HG02938 (cell line): ENCODE measurements at regions not wholly inside any gene's neighbourhood (a gene's known extent, or its start where the extent isn't known, plus 50 kb on each side); places are given as distances from the start of the nearest gene placed in this dataset.

ENCODE experiments used
- ATAC-seq: cut with Tn5 transposase; IDR thresholded peaks from one replicate; pipeline ENCODE4 v1.9.1; 2021; ENCODE audit warnings: mild to moderate bottlenecking, moderate library complexity; ENCODE audit not compliant: unreplicated experiment

DNA sequence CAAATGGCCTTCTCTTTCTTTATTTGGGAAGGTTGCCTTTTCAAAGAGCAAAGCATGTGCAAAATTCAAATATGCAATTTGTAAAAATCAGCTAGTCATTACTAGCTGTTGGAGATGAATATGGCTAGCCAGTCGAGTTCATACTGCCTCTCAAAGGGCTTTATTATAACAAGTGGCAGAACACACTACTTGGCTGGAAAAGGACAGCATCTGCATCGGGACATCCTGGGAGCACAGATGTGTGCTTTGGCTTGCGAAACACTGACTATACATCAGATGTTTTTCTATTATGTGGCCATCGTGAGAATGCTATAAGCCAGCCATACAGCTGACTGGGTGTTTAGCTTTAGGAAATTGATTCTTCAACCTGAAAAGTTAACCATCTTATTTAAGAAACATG, 424.2 kb downstream of the KCTD12 start:
- no peak for ATAC-seq

DNA sequence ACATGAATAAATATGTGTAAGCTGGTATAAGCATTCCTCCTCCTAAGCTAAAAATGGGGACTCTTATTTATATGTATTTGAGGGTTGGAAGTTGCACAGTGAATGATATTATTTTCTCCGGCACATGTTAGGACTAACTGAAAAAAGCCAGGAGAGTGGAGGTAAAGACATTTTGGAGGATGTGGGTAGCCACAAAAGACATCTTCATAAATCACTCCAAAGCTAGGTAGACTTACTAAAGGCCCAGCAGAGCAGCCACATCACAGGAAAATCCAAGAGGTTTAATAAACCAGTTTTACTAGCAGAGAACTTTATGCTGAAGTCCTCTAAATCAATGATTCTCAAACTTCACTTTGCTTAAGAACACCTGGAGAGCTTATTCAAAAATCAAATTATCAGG, 424.7 kb downstream of the KCTD12 start:
- no peak for ATAC-seq

DNA sequence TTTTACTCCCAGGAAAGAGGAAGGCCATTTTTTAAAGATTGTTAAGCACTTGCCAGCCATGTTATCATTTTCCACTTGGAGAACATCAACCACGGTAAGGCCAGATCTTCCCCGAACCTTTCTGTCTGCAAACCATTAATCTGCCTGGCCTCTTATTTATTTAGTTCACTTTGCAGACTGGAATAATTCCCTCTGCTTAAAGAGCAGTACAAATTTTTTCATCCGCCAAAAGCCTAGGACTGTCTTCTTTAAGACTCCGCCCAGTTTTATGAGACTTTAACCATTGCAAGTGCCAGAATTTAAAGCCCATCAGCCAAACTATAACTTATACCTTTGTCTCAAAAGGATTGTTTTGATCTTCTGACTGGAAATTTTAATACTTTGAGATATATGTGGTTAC, 426.3 kb downstream of the KCTD12 start:
- no peak for ATAC-seq

DNA sequence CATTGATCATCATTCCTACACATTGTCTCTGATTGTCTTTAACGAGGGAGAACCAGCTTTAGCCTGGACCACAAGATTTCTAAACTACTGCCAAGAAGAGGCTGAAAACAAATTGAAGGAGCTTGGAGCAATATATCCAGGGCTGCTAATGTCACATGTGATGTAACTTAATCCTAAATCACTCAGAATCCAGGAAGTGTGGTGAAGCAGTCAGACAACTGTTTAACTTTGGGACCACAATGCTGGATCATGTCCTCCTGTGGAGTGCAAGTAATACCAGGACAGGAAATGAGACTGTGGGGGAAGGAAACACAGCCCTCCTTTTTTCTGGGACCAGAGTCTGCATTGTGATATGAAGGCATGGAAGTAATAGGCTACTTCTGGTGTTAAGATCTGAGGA, 430.2 kb downstream of the KCTD12 start:
- ATAC-seq = no peak

DNA sequence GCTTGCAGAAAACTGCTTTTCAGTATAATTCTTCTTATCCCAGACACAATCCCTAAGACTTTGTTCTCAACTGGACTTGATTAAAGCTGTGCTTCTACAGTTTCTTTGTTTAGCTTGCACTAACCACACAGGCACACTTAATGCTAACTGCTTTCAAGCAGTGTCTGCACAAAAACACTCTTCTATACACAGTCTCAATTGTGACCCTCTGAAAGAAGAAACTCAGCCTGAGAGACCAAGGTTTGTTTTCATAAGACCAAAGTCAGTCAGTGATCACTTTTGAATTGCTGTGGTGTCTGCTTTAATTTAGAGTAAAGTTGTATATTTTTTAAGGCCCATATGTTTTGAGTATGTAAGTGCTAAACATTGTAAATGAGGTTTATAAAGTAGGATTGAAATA, 431.2 kb downstream of the KCTD12 start:
- no peak for ATAC-seq

DNA sequence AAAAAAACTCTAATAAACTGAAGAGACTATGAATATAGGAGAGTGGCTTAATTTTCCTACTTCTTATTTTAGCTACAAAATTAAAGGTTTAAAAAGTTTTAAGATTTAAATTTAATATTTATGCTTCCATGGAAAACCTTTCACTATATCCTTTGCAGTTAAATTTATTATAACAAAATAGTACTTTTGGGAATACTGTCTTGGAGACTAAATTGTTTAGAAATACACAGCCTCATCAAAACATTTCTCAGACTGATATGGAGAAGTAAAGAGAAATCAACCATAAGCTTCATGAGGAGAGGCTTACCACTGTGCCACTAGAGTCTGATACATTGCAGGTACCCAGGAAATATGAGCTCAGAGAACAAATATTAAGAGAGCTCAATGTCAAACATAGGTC, 436.5 kb downstream of the KCTD12 start:
- no peak for ATAC-seq

DNA sequence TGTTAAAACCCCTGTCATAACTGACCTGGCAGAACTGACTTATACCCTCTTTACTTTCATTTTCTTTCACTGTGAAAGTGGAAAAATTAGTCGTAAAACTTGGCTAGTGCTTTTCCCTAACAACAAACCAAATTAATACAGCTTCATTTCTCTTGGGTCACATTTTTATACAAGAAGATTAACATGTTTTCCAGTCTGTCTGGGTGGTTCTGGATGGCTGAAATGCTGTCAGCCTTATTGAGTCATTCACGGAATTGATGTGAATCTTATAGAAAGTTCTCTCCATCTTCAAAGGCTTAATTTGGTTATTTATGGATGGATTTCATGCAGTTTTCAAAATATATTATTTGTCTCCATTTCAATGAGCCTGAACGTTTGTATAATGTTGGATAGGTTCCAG, 440.0 kb downstream of the KCTD12 start:
- ATAC-seq = no peak

DNA sequence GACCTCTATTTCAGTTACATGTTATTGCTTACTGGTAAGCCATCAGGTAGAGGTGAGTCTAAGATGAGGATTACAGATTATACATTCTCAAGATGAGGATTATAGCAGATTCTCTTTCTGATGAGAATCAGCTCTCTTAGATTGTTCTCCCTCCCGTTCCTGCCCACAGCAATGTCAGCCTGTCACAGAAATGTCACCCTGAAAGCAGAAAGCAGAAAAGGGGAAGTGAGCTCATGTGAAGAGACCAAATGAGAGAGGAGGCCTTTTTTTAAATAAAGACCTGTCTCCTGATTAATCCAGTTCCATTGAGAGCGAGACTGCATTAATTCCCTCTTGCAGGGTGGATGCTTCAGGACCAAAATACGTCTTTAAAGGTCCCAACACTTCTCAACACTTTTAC, 445.6 kb downstream of the KCTD12 start:
- peak; percentile 97 for ATAC-seq

DNA sequence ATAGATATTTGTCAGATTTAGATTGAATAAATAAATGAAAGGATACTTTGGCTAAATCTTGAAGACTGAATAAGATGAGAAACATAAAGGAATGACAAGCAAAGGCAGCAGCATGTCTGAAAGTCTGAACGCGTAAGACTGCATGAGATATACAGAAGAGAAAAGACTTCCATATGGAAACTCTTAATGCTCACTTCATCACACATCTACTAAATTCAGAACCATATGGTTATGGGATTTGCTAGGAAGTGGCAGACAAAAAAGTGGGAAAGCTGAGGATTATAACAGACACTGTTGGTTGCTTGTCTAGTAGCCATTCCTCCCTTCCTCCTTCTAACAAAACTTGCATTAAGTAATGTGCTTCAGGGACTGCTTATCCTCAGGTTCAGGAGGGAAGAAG, 446.7 kb downstream of the KCTD12 start:
- ATAC-seq = no peak

DNA sequence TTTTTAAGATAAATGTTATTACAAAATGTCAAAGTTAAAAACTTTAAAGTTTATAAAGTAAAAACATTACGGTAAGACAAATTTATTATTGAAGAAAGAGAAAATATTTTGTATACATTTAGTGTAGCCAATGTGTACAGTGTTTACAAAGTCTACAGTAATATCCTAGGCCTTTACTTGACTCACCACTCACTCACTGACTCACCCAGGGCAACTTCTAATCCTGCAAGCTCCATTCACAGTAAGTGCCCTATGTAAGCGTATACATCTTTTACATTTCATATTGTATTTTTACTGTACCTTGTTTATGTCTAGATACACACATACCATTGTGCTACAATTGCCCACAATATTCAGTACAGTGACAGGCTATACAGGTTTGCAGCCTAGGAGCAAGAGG, 448.2 kb downstream of the KCTD12 start:
- ATAC-seq = no peak

DNA sequence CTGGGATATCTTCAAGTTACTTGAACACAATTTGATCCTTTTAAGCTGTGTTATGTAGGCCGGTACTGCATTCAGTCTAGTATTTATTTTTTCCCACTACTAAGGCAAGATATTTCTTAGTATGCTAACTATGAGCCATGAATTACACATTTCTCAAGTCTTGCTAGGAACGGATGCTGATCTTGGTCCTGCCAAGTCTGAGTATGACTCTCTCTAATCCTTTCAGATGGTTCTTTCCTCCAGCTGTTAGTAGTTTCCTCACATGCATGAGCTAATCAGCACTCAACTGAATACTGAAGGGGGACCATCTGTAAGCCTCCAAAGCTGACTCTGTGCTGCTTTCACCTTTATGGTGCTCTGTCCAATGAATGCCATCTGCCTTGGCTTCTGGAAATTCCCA, 460.3 kb downstream of the KCTD12 start:
- ATAC-seq = no peak

DNA sequence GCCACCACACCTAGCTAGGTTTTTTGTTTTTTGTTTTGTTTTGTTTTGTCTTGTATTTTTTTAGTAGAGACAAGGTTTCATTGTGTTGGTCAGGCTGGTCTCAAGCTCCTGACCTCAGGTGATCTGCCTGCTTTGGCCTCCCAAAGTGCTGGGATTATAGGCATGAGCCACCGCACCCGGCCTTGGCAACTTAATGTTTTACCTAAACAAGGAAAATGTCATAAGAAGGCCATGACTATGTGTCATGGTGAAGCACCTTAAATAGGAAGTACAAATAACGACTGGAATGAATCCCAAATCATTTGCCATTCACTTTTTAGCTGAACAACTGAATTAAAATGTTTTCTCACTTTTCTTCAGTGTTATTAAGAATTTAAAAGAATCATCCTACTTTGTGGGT, 465.2 kb downstream of the KCTD12 start:
- ATAC-seq = no peak

DNA sequence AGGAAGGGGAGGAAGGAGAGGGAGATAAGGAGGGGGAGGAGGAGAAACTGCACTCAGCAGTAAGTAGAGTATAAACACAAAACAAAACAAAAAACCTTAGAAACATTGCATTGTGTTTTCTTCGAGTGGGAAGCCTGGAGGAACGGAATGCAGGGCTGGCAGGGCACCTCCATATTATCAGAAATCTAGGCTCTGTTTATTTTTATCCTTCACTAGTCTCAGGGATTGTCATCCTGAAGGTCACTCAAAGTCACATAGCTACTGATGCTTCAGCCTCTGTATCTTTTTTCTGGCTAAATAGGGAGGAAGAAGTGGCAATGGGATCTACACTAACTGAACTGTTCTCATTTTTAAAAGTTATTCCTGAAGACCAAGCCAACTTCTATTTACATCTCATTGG, 467.8 kb downstream of the KCTD12 start:
- no peak for ATAC-seq

DNA sequence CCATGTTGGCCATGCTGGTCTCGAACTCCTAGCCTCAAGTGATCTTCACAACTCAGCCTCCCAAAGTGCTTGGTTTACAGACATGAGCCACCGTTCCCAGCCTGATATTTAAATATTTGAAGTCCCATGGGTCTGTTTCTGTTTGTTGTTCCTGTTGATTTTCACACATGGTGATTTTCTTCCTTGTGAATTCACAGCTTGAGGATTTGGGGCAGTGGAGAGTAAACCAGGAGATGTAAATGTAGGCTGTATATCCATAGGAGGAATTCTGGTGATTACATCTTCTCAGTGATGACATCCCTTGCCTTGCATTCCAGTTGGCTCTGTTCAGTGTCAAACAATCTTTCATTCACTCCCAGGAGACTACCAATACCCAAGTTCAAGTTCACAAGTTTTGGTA, 471.9 kb downstream of the KCTD12 start:
- no peak for ATAC-seq

DNA sequence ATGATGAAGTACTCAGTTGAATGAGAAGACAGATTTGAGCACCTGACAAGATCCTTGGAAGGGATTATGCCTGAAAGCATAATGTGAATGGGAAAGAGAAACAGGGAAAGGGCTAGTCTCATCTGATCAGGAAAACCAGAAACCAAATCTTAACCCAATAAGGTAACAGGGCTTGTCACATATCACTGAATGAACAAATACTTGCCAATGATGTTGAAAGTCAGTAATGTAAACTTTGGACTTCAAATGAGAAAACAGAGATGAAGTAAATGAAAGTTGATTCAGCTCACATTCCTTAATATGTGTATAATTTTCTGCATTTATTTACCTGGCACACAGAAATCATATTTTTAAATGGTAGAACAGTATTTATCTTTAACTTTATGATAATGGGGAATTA, 480.0 kb downstream of the KCTD12 start:
- no peak for ATAC-seq

DNA sequence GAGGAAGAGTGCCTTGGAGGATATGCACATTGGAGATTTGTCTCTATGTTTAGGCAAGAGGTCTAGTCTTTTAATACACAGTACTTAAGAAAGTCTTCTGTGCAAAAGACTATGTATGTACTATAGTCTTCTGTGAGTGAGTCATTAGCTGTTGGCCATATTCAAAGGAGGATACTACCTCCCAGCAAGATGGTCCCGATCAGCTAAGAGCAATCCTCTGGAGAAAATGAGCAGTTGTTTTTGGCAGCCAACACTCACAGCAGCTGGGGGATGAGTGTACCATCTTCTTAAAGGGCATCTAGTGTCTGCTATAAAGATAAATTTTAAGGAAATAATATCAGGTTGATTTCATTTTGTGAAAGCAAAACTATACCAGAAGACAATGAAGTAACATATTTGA, 487.8 kb downstream of the KCTD12 start:
- ATAC-seq = no peak

DNA sequence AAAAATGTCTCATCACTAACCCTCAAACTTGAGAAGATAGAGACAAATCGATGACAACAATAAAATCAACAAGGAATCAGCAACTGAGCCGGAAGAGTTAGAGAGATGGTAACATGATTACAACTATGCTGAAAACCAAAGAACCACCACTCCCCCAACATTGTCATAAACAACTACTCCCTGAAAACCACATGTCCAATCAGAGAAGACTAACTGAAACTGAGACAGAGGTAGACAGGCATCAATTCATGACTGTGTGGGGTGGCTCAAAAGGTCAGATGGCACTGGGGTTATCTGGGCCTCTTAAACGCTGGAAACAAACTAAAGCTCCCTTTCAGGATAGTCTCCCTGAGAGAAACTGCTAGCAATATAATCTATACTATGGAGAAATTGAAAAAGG, 488.8 kb downstream of the KCTD12 start:
- no peak for ATAC-seq

DNA sequence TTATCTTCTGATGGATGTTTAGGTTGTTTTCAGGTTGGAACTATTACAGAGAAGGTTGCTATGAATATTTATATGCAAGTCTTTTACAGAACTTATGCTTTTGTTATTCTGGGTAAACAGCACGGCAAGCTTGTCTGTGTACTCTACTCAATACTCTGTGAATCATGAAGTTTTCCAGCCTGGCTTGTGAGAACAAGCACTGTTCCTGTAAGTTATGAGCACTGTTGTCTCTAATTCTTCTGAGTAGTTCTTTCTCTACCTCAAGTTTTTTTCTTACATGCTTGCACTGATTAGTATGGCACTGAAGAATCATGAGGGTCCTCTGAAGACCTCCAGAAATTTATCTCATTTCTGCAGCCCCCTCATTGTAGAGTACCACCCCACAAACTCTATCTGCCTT, 496.9 kb downstream of the KCTD12 start:
- ATAC-seq = no peak

DNA sequence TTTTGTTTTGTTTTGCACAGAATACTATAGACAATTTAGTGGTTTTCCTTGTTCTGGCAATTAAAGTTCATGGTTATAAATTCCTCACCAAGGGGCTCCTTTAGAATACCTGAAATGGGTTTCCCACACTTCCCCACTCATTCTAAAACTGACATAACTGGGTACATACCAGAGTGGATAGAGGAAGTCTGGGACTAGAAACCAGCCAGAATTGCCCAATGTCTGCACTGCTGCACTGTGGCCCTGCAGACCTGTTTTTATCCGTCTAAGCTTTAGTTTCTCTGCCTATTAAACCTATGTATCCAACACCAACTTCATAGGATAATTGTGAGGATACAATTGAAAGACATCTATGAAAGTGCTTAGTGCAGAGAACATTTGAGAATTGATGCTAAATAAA, 498.6 kb downstream of the KCTD12 start:
- ATAC-seq = no peak

DNA sequence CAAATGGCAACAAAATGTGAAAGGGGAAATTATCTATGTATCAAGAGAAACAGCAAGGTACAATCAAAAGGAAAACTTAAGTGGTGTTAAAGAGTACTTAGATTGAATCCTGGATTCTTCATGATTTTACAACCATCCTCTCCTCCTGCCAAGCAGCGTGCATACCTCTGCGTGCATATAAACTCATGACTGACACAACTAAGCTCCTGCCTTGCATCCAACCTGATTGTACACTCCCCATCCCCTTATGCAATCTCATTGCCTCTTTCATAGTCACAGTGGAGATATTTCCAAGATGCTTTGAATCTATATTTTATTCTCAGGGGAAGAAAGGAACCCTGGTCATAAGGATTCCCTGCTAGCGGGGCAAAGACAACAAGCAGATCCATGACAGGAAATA, 499.9 kb downstream of the KCTD12 start:
- ATAC-seq = no peak

DNA sequence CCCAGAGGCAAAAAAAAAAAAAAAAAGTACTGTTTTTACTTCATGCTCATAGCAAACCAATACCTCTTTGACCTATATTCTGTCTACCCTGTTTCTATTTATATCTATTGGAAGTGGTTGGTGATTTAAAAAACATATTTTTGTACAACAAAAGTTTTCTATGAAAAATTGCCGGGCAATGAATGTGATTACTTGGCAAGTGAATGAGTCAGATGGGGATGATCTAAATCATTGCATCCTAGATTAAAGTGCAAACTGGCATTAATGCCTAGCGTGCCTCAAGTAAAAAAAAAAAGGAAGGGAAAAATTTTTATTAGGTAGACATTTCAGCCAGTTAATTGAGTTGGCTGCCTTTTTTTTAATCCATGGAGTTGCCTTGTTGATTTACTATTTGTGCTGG, 500.6 kb downstream of the KCTD12 start:
- no peak for ATAC-seq

DNA sequence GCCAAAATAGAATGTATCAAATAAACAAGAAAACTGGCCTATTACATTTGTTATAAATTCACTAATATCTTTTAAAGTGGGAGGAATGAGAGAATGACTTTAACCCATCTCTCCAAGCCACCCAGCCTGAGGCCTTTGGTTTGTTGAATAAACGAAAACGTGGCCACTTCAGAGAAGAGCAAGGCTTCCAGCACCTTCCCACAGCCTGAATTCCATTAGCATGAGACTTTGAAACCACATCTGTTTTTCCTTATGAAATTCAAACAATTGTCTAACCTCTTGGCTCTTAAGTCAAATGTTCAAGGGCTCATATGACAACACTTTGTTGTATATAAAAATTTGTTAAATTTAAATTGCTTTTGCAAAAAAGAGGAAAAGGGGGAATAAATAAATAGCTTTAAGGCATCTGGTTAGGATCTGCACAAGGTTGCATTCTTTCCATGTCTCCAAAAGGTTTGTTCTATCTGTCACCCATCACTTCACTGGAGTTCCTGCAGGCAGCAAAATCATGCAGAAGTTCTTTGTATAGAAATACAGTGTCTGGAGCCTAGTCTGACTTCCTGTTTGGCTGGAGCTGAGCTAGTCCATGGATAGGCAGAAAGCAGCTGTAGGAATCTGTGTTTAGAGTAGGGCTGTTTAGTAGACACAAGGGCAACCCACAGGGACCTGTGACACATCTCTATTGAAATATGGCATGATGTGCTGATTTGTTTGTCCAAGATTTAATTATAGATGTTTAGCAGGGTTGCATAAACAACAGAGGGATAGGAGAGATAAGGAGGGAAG, 502.3 kb downstream of the KCTD12 start:
- no peak for ATAC-seq

DNA sequence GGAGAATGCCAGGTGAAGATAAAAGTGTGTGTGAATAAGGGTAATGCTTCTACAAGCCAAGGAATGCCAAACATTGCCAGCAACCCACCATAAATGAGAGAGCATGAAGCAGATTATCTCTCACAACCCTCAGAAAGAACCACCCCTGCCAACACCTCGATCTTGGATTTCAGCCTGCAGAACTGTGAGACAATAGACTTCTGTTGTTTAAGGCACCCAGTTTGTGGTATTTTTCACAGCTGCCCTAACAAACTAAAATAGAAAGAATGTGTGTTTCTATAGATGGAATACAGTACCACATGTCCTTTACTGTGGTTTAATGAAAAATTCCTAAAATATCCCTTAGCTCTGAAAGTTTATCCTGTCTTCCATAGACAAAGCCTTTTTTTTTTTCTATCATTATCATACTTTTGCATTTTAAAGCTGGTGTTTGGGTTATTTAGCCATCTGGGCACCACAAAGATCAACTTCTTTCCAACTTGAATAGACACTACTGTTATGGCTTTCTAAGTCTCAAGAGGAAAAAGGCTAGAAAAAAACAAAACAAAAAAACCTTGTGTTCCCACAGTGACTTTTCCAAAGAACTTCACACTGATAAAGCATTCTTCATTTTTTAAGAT, 505.6 kb downstream of the KCTD12 start:
- no peak for ATAC-seq
